ENCODE measurements at regions not wholly inside any gene's neighbourhood (a gene's known extent, or its start where the extent isn't known, plus 50 kb on each side); places are given as distances from the start of the nearest gene placed in this dataset.

GRCh38 chr1:168964478-168964877 lies 142.0 kb upstream of the ATP1B1 start:
- no peak for ATAC-seq (ENCODE audit: insufficient number of reproducible peaks, low FRiP score, low read depth)
- DNase-seq (ENCODE audit: low spot score) = no peak
- Histone ChIP-seq H3K9me3 (no peaks in the 10 kb centered on the region), H3K4me3 (no peak overlapping the region), H3K27ac (no peak overlapping the region), H3K4me1 (ENCODE audit: control insufficient read depth in 1 of 2, low read depth in 2 of 2) (no peaks in the 10 kb centered on the region), H3K27me3 (replicated peaks; ENCODE audit: insufficient read depth) (no peaks in the 10 kb centered on the region), H3K36me3 (no peaks in the 10 kb centered on the region)
- no peak for TF ChIP-seq CTCF (IDR thresholded peaks at IDR 0.05)

GRCh38 chr1:168966217-168966616 lies 140.3 kb upstream of the ATP1B1 start:
- no peak overlapping the region for H3K4me3 ChIP-seq
- no peaks in the 10 kb centered on the region for H3K27me3 ChIP-seq (replicated peaks; ENCODE audit: insufficient read depth)
- no peaks in the 10 kb centered on the region for H3K36me3 ChIP-seq
- TF ChIP-seq CTCF (IDR thresholded peaks at IDR 0.05) = no peak
- DNase-seq (ENCODE audit: low spot score) = no peak
- H3K9me3 ChIP-seq = no peaks in the 10 kb centered on the region
- ATAC-seq (ENCODE audit: insufficient number of reproducible peaks, low FRiP score, low read depth) = no peak
- H3K27ac ChIP-seq = no peak overlapping the region
- H3K4me1 ChIP-seq (ENCODE audit: control insufficient read depth in 1 of 2, low read depth in 2 of 2) = no peaks in the 10 kb centered on the region

- Histone ChIP-seq H3K9me3 (no peaks in the 10 kb centered on the region), H3K4me1 (ENCODE audit: control insufficient read depth in 1 of 2, low read depth in 2 of 2) (no peaks in the 10 kb centered on the region), H3K27ac (no peak overlapping the region), H3K36me3 (no peaks in the 10 kb centered on the region), H3K4me3 (no peak overlapping the region), H3K27me3 (replicated peaks; ENCODE audit: insufficient read depth) (no peaks in the 10 kb centered on the region)
- ATAC-seq (ENCODE audit: insufficient number of reproducible peaks, low FRiP score, low read depth) (no peak), DNase-seq (ENCODE audit: low spot score) (no peak)
- no peak for TF ChIP-seq CTCF (IDR thresholded peaks at IDR 0.05)
Observed at GRCh38 chr1:168966636-168967035, 139.9 kb upstream of the ATP1B1 start.

GRCh38 chr1:168970926-168971659 lies 135.4 kb upstream of the ATP1B1 start:
- no peaks in the 10 kb centered on the region for H3K9me3 ChIP-seq
- DNase-seq (ENCODE audit: low spot score) (no peak), ATAC-seq (ENCODE audit: insufficient number of reproducible peaks, low FRiP score, low read depth) (no peak)
- H3K36me3 ChIP-seq = no peaks in the 10 kb centered on the region
- no peak for TF ChIP-seq CTCF (IDR thresholded peaks at IDR 0.05)
- no peaks in the 10 kb centered on the region for H3K4me1 ChIP-seq (ENCODE audit: control insufficient read depth in 1 of 2, low read depth in 2 of 2)
- H3K27me3 ChIP-seq (replicated peaks; ENCODE audit: insufficient read depth) = no peaks in the 10 kb centered on the region
- H3K4me3 ChIP-seq = no peak overlapping the region
- H3K27ac ChIP-seq = no peak overlapping the region

GRCh38 chr1:168972225-168972624 lies 134.3 kb upstream of the ATP1B1 start:
- Histone ChIP-seq H3K4me3 (no peak overlapping the region), H3K9me3 (no peaks in the 10 kb centered on the region), H3K27ac (no peak overlapping the region), H3K27me3 (replicated peaks; ENCODE audit: insufficient read depth) (no peaks in the 10 kb centered on the region), H3K36me3 (no peaks in the 10 kb centered on the region), H3K4me1 (ENCODE audit: control insufficient read depth in 1 of 2, low read depth in 2 of 2) (no peaks in the 10 kb centered on the region)
- ATAC-seq (ENCODE audit: insufficient number of reproducible peaks, low FRiP score, low read depth) = no peak
- DNase-seq (ENCODE audit: low spot score) = no peak
- no peak for TF ChIP-seq CTCF (IDR thresholded peaks at IDR 0.05)

All from thoracic aorta (tissue), 2 donors.